Esophagus muscularis mucosa (tissue), 4 donors: ENCODE measurements at regions not wholly inside any gene's neighbourhood (a gene's known extent, or its start where the extent isn't known, plus 50 kb on each side); places are given as distances from the start of the nearest gene placed in this dataset.

Experiments
- DNase-seq: peaks from one replicate; pipeline ENCODE4 v3.0.0-alpha.2; 2017; ENCODE audit errors: extremely low spot score
- H3K27ac ChIP-seq, 4 donors: fragments of 200-600 bp; sonication (generic); replicated peaks in 1 of 4; 1 replicate in 3 of 4; 2 replicates in 1 of 4; pipeline ENCODE4 v1.5.1; 2016 to 2019; ENCODE audit warnings: mild to moderate bottlenecking in 1 of 4
- H3K27me3 ChIP-seq, 4 donors: fragments of 200-600 bp; sonication (generic); one replicate each; pipeline versions ENCODE4 v1.5.1 to v1.6.0; 2016 to 2019
- H3K36me3 ChIP-seq, 4 donors: fragments of 200-600 bp; sonication (generic); one replicate each; pipeline ENCODE4 v1.5.1; 2016 to 2019
- H3K4me1 ChIP-seq, 4 donors: fragments of 200-600 bp; sonication (generic); one replicate each; pipeline ENCODE4 v1.5.1; 2016 to 2019
- H3K4me3 ChIP-seq, 4 donors: fragments of 200-600 bp; sonication (generic); 1 replicate in 2 of 4; 2 replicates in 2 of 4; pipeline ENCODE4 v1.5.1; 2016 to 2019; ENCODE audit warnings: mild to moderate bottlenecking in 4 of 4, moderate library complexity in 1 of 4
- H3K9me3 ChIP-seq, 4 donors: fragments of 200-600 bp; sonication (generic); 1 replicate in 3 of 4; 2 replicates in 1 of 4; pipeline ENCODE4 v1.5.1; 2016 to 2019
- CTCF ChIP-seq, 3 experiments: fragments of 200-600 bp in 2 of 3; fragments of 450-650 bp in 1 of 3; sonication (generic) in 2 of 3; IDR thresholded peaks; one replicate each; pipeline ENCODE4 v1.5.1; 2017 to 2019; ENCODE audit warnings: antibody characterized with exemption in 3 of 3, mild to moderate bottlenecking in 2 of 3, moderate library complexity in 1 of 3
- EP300 ChIP-seq: sonication (generic); formaldehyde crosslinking; IDR thresholded peaks from one replicate; pipeline ENCODE4 v1.6.1; 2017; ENCODE audit warnings: antibody characterized with exemption
- POLR2A ChIP-seq: fragments of 450-650 bp; IDR thresholded peaks from one replicate; pipeline ENCODE4 v1.6.1; 2017; ENCODE audit warnings: antibody characterized with exemption, moderate library complexity, mild to moderate bottlenecking, low read depth
- POLR2AphosphoS5 ChIP-seq, 2 donors: sonication (generic); formaldehyde crosslinking; IDR thresholded peaks; one replicate each; pipeline ENCODE4 v1.6.1; 2017; ENCODE audit warnings: antibody characterized with exemption in 2 of 2
- WGBS: methylation state at CpG from one replicate; pipeline ENCODE4 v1.1.5; 2018; 5-methylcytosine and 5-hydroxymethylcytosine counted together
- intact Hi-C: fragments of 100-400 bp; cut with DNase I; formaldehyde crosslinking; loops from one replicate; pipeline ENCODE4 v1.15.1; 2023

- WGBS, result 83% methylated on average over 5 of the region's 5 CpGs
- Histone ChIP-seq H3K9me3 (peaks cover 0 to 4% (median 2%) of the 10 kb centered on the region in 4 donors), H3K4me1 (no peaks in the 10 kb centered on the region), H3K4me3 (no peak overlapping the region), H3K27me3 (no peaks in the 10 kb centered on the region), H3K36me3 (no peaks in the 10 kb centered on the region), H3K27ac (no peak overlapping the region)
- no peak for TF ChIP-seq POLR2A
- no peak for TF ChIP-seq POLR2AphosphoS5 (IDR thresholded peaks at IDR 0.05)
- no peak for TF ChIP-seq CTCF (IDR thresholded peaks at IDR 0.05)
- no peak for TF ChIP-seq EP300
- intact Hi-C loops, result no loop called here
- no peak for DNase-seq
Measured at GRCh38 chr14:40713387-40713786, 893.3 kb upstream of the LRFN5 start.

GRCh38 chr14:40697231-40697630 is 909.4 kb upstream of the LRFN5 start:
- intact Hi-C loops, result no loop called here
- TF ChIP-seq CTCF (IDR thresholded peaks at IDR 0.05) (no peak), POLR2AphosphoS5 (IDR thresholded peaks at IDR 0.05) (no peak), EP300 (no peak), POLR2A (no peak)
- WGBS, result 84% methylated on average over 1 of the region's 1 CpG
- no peak for DNase-seq
- no peaks in the 10 kb centered on the region for H3K4me1 ChIP-seq
- no peak overlapping the region for H3K4me3 ChIP-seq
- H3K27me3 ChIP-seq, result no peaks in the 10 kb centered on the region
- no peaks in the 10 kb centered on the region for H3K36me3 ChIP-seq
- no peak overlapping the region for H3K27ac ChIP-seq
- H3K9me3 ChIP-seq, result no peaks in the 10 kb centered on the region

DNA sequence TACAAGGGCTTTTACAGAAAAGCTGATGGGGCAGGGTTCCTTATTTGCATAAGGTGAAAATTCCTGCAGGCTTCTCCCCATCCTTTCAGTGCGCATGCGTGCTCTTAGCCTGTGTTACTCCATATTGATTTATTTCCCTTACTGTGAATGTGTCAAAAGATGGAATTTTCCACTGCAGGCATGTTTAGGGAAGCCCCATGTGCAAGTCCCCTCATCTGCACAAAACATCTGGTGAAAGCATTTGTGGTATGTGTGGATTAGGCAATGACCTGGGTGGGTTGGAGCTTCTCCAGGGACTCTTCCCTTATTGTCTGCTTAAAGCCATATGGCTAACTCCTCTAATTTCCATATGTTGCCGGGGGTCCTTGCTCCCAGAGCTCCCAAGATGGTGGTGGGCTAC is 912.7 kb upstream of the LRFN5 start:
- DNase-seq, result no peak
- no peaks in the 10 kb centered on the region for H3K36me3 ChIP-seq
- H3K4me1 ChIP-seq, result no peaks in the 10 kb centered on the region
- no peaks in the 10 kb centered on the region for H3K27me3 ChIP-seq
- H3K27ac ChIP-seq, result no peak overlapping the region
- intact Hi-C loops, result no loop called here
- 85% methylated on average over 2 of the region's 3 CpGs for WGBS
- H3K9me3 ChIP-seq, result no peaks in the 10 kb centered on the region
- no peak overlapping the region for H3K4me3 ChIP-seq
- TF ChIP-seq POLR2AphosphoS5 (IDR thresholded peaks at IDR 0.05) (no peak), POLR2A (no peak), EP300 (no peak), CTCF (IDR thresholded peaks at IDR 0.05) (no peak)

DNA sequence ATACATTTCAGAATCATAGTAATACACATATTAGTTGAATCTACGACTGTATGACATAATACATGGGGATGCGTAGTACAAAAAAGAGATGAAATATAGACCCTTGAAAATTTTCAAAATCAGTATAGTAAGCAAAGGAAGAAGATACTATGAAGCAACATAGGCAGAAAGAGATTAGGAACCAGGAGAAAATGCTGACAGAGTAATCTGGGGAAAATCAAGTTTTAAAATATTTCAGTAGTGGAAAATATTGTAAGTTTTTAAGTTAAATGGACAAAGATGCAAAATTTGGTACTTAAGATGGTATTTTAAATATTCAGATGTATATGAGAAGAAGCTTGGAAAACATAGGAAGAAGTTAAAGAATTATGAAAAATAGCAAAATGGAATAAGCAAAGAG is 915.6 kb upstream of the LRFN5 start:
- 90% methylated on average over 2 of the region's 2 CpGs for WGBS
- Histone ChIP-seq H3K9me3 (no peaks in the 10 kb centered on the region), H3K4me3 (no peak overlapping the region), H3K4me1 (no peaks in the 10 kb centered on the region), H3K27ac (no peak overlapping the region), H3K27me3 (no peaks in the 10 kb centered on the region), H3K36me3 (no peaks in the 10 kb centered on the region)
- DNase-seq, result no peak
- intact Hi-C loops, result no loop called here
- TF ChIP-seq EP300, result no peak
- TF ChIP-seq POLR2A, result no peak
- TF ChIP-seq POLR2AphosphoS5 (IDR thresholded peaks at IDR 0.05), result no peak
- no peak for TF ChIP-seq CTCF (IDR thresholded peaks at IDR 0.05)

GRCh38 chr14:40685764-40686163 is 920.9 kb upstream of the LRFN5 start:
- intact Hi-C loops, result no loop called here
- 89% methylated on average over 1 of the region's 1 CpG for WGBS

More at GRCh38 chr14:40685764-40686163, 920.9 kb upstream of the LRFN5 start:
- H3K36me3 ChIP-seq, result no peaks in the 10 kb centered on the region
- TF ChIP-seq POLR2A, result no peak
- no peak for TF ChIP-seq POLR2AphosphoS5 (IDR thresholded peaks at IDR 0.05)
- no peak for TF ChIP-seq EP300
- no peak for TF ChIP-seq CTCF (IDR thresholded peaks at IDR 0.05)
- peaks cover 0 to 6% (median 0%) of the 10 kb centered on the region in 4 donors for H3K27me3 ChIP-seq
- DNase-seq, result no peak
- no peak overlapping the region for H3K4me3 ChIP-seq
- no peaks in the 10 kb centered on the region for H3K9me3 ChIP-seq
- no peak overlapping the region for H3K27ac ChIP-seq
- H3K4me1 ChIP-seq, result no peaks in the 10 kb centered on the region
